ENCODE measurements at regions not wholly inside any gene's neighbourhood (a gene's known extent, or its start where the extent isn't known, plus 50 kb on each side); places are given as distances from the start of the nearest gene placed in this dataset.

GRCh38 chrX:4206941-4207340, 493.5 kb upstream of the PRKX start:
- DNase-seq = no peak

GRCh38 chrX:4197971-4198370, 484.5 kb upstream of the PRKX start:
- DNase-seq = no peak

DNA sequence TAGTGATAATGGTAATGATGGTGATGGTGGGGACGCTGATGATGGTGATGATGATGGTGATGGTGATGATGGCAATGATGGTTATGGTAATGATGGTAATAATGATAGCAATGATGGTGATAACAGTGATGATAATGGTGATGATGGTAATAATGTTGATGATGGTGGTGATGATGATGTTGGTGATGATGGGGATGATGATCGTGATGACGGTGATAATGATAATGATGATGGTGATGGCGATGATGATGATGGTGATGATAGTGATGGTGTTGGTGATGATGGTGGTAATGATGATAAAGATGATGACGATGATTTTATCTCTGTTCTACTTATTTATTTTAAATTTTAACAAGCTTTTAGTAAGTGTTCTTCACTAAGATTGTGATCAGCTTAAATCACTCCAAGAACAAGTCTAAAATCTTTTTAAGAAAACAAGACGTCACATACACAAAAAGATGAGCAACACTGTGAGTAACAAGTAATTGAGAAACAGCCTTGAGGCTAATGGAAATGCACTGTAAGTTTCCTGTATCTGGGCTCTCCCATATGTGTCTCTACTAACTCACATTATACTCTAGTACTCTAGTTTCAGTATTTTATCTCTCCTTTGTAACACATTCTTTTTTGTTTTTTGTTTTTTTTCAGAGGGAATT, 480.2 kb upstream of the PRKX start:
- no peak for DNase-seq

GRCh38 chrX:4186331-4186730, 472.9 kb upstream of the PRKX start:
- DNase-seq = no peak

DNA sequence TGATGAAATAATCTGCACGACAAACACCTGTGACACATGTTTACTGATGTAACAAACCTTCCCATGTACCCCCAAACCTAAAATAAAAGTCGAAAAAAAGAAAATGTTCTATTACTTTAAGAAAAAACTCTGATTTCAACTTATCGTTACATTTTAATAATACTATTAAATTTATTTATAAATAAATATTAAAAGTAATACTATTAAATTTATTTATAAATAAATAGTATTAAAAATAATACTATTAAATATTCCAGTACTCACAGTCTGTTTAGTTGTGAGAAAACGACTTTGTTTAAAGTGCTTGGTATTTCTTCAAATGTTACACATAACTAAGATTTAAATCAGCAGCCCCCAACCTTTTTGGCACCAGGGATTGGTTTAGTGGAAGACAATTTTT, 471.6 kb upstream of the PRKX start:
- DNase-seq = no peak

- DNase-seq = no peak
These were observed 469.0 kb upstream of the PRKX start for GRCh38 chrX:4182408-4182806.

DNA sequence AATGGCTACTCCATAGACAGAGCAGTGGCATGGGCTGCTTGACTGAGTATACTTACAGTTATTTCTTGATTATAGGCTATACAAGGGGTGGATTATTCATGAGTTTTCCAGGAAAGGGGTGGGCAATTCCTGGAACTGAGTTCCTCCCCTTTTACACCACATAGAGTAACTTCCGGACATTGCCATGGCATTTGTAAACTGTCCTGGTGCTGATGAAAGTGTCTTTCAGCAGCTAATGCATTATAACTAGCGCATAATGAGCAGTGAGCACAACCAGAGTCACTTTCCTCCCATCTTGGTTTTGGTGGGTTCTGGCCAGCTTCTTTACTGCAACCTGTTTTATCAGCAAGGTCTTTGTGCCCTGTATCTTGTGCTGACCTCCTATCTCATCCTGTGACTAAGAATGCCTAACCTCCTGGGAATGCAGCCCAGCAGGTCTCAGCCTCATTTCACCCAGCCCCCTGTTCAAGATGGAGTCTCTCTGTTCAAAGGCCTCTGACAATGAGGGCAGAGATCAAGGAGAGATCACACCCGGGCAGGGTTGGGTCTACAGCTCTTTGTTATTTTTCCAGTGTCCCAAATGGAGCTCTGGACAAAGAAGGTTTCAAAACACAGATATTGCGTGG, 468.4 kb upstream of the PRKX start:
- no peak for DNase-seq

- DNase-seq = no peak
These were observed 465.6 kb upstream of the PRKX start for GRCh38 chrX:4179031-4179430.

- DNase-seq = no peak
These were observed 461.8 kb upstream of the PRKX start for GRCh38 chrX:4175221-4175620.

GRCh38 chrX:4173743-4174142, 460.3 kb upstream of the PRKX start:
- no peak for DNase-seq

- no peak for DNase-seq
These were observed 438.3 kb upstream of the PRKX start for GRCh38 chrX:4151798-4152197.

DNA sequence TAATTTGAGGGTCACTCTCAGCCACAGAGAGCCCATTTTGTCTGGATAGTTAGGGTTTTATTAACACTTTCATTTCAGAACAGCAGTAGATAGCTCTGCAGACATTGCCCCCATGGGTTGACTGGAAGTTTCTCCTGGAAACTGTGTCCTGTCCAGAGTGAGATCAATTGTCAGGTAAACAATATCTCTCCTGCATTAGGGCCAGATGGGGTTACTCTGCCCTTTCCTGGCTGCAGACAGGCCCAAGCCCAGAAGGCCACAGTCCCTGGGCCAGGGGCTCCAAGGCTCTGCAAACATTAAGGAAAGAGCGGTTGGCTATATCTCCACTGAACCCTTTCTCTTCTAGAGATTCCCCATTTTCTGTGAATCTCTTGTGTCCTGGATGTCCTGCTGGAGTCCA, 436.8 kb upstream of the PRKX start:
- no peak for DNase-seq

- DNase-seq = no peak
These were observed 416.2 kb upstream of the PRKX start for GRCh38 chrX:4129626-4130025.

- no peak for DNase-seq
These were observed 405.4 kb upstream of the PRKX start for GRCh38 chrX:4118666-4119530.

DNA sequence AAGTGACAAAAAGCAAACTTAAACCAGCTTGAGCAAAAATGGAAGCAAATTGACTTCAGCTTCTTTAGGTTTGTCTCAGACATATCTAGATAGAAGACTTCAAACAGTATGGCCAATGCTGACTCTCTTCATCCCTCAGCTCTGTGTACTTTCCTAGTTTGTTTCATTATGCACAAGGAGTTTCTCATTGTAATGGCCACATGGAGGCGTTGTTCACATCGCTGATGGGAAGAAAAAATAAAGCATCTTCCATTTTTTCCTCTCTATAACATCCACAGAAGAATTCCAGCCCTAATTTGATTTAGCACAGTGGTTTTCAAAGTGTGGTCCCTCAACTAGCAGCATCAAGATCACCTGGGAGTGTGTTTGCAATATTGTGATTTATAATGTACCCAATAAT, 397.5 kb upstream of the PRKX start:
- no peak for DNase-seq

- DNase-seq = no peak
These were observed 381.5 kb upstream of the PRKX start for GRCh38 chrX:4094926-4095325.

GRCh38 chrX:4091046-4091760, 377.8 kb upstream of the PRKX start:
- DNase-seq = no peak

GRCh38 chrX:4059893-4060292, 346.4 kb upstream of the PRKX start:
- no peak for DNase-seq

- no peak for DNase-seq
These were observed 330.5 kb upstream of the PRKX start for GRCh38 chrX:4043951-4044350.

- DNase-seq = no peak
These were observed 322.4 kb upstream of the PRKX start for GRCh38 chrX:4035874-4036273.

- DNase-seq = no peak
These were observed 314.7 kb upstream of the PRKX start for GRCh38 chrX:4028151-4028550.

GRCh38 chrX:4005281-4005680, 291.8 kb upstream of the PRKX start:
- no peak for DNase-seq

DNA sequence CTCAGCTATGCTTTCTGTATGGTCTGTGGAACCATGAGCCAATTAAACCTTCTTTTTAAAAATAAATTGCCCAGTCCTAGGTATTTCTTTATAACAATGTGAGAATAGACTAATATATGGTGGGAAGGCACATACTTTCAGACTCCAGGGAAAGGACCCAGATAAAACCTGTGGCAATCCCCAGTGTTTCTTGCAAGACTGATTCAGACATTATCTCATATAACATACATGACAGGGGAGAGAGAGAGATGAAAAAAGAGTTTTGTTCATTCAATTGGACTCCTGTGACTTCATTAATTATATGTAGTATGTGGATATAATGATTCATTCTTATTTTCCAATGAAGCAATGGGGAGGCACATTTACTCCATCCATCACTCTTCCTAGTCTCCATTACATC, 291.4 kb upstream of the PRKX start:
- DNase-seq = no peak

Data from activated gamma-delta T cell (primary cell).